Neural cell (in vitro differentiated cells): ENCODE measurements at regions not wholly inside any gene's neighbourhood (a gene's known extent, or its start where the extent isn't known, plus 50 kb on each side); places are given as distances from the start of the nearest gene placed in this dataset.

Source experiments
- H2AFZ ChIP-seq: fragments of 200-600, 300-800 bp; sonication (generic), shearing (Covaris generic); 2 replicates; pipeline ENCODE4 v1.6.0; 2014; ENCODE audit warnings: low read depth, mild to moderate bottlenecking, antibody characterized with exemption, low read length, moderate library complexity
- H3F3A ChIP-seq: fragments of 200-600 bp; shearing (Covaris generic); 2 replicates; pipeline ENCODE4 v1.6.1; 2016; ENCODE audit warnings: mild to moderate bottlenecking, moderate library complexity, mixed read lengths, antibody characterized with exemption, low read length; ENCODE audit not compliant: insufficient read depth, poor library complexity, severe bottlenecking
- H3K27ac ChIP-seq: fragments of 200-600, 300-800 bp; sonication (generic), shearing (Covaris generic); 2 replicates; pipeline ENCODE4 v1.5.1; 2014; ENCODE audit warnings: mild to moderate bottlenecking, low read length, moderate library complexity
- H3K27me3 ChIP-seq: fragments of 300-800, 200-600 bp; sonication (generic), shearing (Covaris generic); 2 replicates; pipeline ENCODE4 v1.6.0; 2014; ENCODE audit warnings: mild to moderate bottlenecking, low read depth, low read length, moderate library complexity; ENCODE audit not compliant: insufficient read depth
- H3K36me3 ChIP-seq: fragments of 300-800, 200-600 bp; sonication (generic), shearing (Covaris generic); 2 replicates; pipeline ENCODE4 v1.5.1; 2014; ENCODE audit warnings: mild to moderate bottlenecking, antibody characterized with exemption, low read length, moderate library complexity; ENCODE audit not compliant: insufficient read depth
- H3K4me2 ChIP-seq: fragments of 300-800, 200-600 bp; sonication (generic), shearing (Covaris generic); 2 replicates; pipeline ENCODE4 v1.6.0; 2014; ENCODE audit warnings: mild to moderate bottlenecking, low read length
- H3K4me3 ChIP-seq: fragments of 300-800, 200-600 bp; sonication (generic), shearing (Covaris generic); 2 replicates; pipeline ENCODE4 v1.5.1; 2014; ENCODE audit warnings: mild to moderate bottlenecking, low read length, moderate library complexity
- H3K79me2 ChIP-seq: fragments of 200-600 bp; shearing (Covaris generic); replicated peaks from 2 replicates; pipeline ENCODE4 v1.6.0; 2014; ENCODE audit warnings: mild to moderate bottlenecking, low read length, moderate library complexity; ENCODE audit not compliant: insufficient read depth
- H3K9ac ChIP-seq: fragments of 300-800, 200-600 bp; sonication (generic), shearing (Covaris generic); 2 replicates; pipeline ENCODE4 v1.6.1; 2016; ENCODE audit warnings: mild to moderate bottlenecking, low read length, mixed read lengths
- H3K9me2 ChIP-seq: fragments of 200-600 bp; shearing (Covaris generic); 2 replicates; pipeline ENCODE4 v1.6.1; 2016; ENCODE audit warnings: mild to moderate bottlenecking, low read length, mixed read lengths; ENCODE audit not compliant: insufficient read depth
- H3K9me3 ChIP-seq: fragments of 200-600, 300-800 bp; sonication (generic), shearing (Covaris generic); 2 replicates; pipeline ENCODE4 v1.6.1; 2016; ENCODE audit warnings: mild to moderate bottlenecking, mixed run types, low read length, moderate library complexity, mixed read lengths
- H4K20me1 ChIP-seq: fragments of 200-600 bp; shearing (Covaris generic); 2 replicates; pipeline ENCODE4 v1.6.1; 2016; ENCODE audit warnings: mild to moderate bottlenecking, mixed run types; ENCODE audit not compliant: insufficient read depth
- CTCF ChIP-seq: fragments of 450-650 bp; IDR thresholded peaks from 2 replicates; pipeline ENCODE4 v1.5.1; 2014; ENCODE audit warnings: antibody characterized with exemption, mild to moderate bottlenecking, moderate library complexity; ENCODE audit not compliant: poor library complexity, severe bottlenecking
- EP300 ChIP-seq: fragments of 450-650 bp; conservative IDR thresholded peaks from 2 replicates; pipeline ENCODE4 v1.6.1; 2014; ENCODE audit warnings: antibody characterized with exemption, mild to moderate bottlenecking, moderate library complexity; ENCODE audit not compliant: poor library complexity, severe bottlenecking
- EZH2 ChIP-seq: fragments of 200-600, 300-800 bp; shearing (Covaris generic), sonication (generic); IDR thresholded peaks from 2 replicates; pipeline ENCODE4 v1.6.1; 2014; ENCODE audit warnings: antibody characterized with exemption, low read length, borderline replicate concordance, mild to moderate bottlenecking; ENCODE audit not compliant: insufficient read depth, poor library complexity, severe bottlenecking
- MXI1 ChIP-seq: fragments of 450-650 bp; conservative IDR thresholded peaks from 2 replicates; pipeline ENCODE4 v1.6.1; 2014; ENCODE audit warnings: antibody characterized with exemption, mild to moderate bottlenecking; ENCODE audit not compliant: poor library complexity, severe bottlenecking
- POLR2AphosphoS5 ChIP-seq: IDR thresholded peaks from 2 replicates; pipeline ENCODE4 v1.6.1; 2012
- RAD21 ChIP-seq: fragments of 450-650 bp; conservative IDR thresholded peaks from 2 replicates; pipeline ENCODE4 v1.6.1; 2014; ENCODE audit warnings: antibody characterized with exemption, mild to moderate bottlenecking, moderate library complexity
- REST ChIP-seq: IDR thresholded peaks from 2 replicates; pipeline ENCODE4 v1.6.1; 2012; ENCODE audit warnings: borderline replicate concordance
- SMC3 ChIP-seq: fragments of 450-650 bp; conservative IDR thresholded peaks from 2 replicates; pipeline ENCODE4 v1.6.1; 2014; ENCODE audit warnings: antibody characterized with exemption, mild to moderate bottlenecking, moderate library complexity; ENCODE audit not compliant: poor library complexity
- TAF1 ChIP-seq: IDR thresholded peaks from 2 replicates; pipeline ENCODE4 v1.6.1; 2012; ENCODE audit warnings: low read depth

GRCh38 chr15:25545017-25545416 lies 106.2 kb upstream of the UBE3A start:
- H3K9me3 ChIP-seq, result no peaks in the 10 kb centered on the region
- H3K79me2 ChIP-seq, result no peaks in the 10 kb centered on the region
- no peaks in the 10 kb centered on the region for H3K36me3 ChIP-seq
- H3K27me3 ChIP-seq, result no peaks in the 10 kb centered on the region
- no peak for TF ChIP-seq EP300
- TF ChIP-seq SMC3, result no peak
- TF ChIP-seq RAD21, result no peak
- no peak for TF ChIP-seq POLR2AphosphoS5
- TF ChIP-seq REST, result no peak
- TF ChIP-seq CTCF, result no peak
- no peak for TF ChIP-seq EZH2
- no peak for TF ChIP-seq TAF1
- TF ChIP-seq MXI1, result no peak
- no peak overlapping the region for H3K9ac ChIP-seq
- no peak overlapping the region for H2AFZ ChIP-seq
- H3K4me2 ChIP-seq, result no peak overlapping the region
- no peak overlapping the region for H3K4me3 ChIP-seq
- no peaks in the 10 kb centered on the region for H4K20me1 ChIP-seq
- no peak overlapping the region for H3K27ac ChIP-seq
- H3K9me2 ChIP-seq, result no peaks in the 10 kb centered on the region
- no peaks in the 10 kb centered on the region for H3F3A ChIP-seq

GRCh38 chr15:25544076-25544475 lies 105.3 kb upstream of the UBE3A start:
- Histone ChIP-seq H3K4me3 (no peak overlapping the region), H3F3A (no peaks in the 10 kb centered on the region), H3K79me2 (no peaks in the 10 kb centered on the region), H3K9me2 (no peaks in the 10 kb centered on the region), H4K20me1 (no peaks in the 10 kb centered on the region), H3K4me2 (no peak overlapping the region), H2AFZ (no peak overlapping the region), H3K36me3 (no peaks in the 10 kb centered on the region), H3K9me3 (no peaks in the 10 kb centered on the region), H3K27me3 (no peaks in the 10 kb centered on the region), H3K27ac (no peak overlapping the region), H3K9ac (no peak overlapping the region)
- TF ChIP-seq POLR2AphosphoS5 (no peak), EZH2 (no peak), SMC3 (no peak), RAD21 (no peak), TAF1 (no peak), MXI1 (no peak), REST (no peak), EP300 (no peak), CTCF (no peak)
